ENCODE measurements at regions not wholly inside any gene's neighbourhood (a gene's known extent, or its start where the extent isn't known, plus 50 kb on each side); places are given as distances from the start of the nearest gene placed in this dataset.

DNA sequence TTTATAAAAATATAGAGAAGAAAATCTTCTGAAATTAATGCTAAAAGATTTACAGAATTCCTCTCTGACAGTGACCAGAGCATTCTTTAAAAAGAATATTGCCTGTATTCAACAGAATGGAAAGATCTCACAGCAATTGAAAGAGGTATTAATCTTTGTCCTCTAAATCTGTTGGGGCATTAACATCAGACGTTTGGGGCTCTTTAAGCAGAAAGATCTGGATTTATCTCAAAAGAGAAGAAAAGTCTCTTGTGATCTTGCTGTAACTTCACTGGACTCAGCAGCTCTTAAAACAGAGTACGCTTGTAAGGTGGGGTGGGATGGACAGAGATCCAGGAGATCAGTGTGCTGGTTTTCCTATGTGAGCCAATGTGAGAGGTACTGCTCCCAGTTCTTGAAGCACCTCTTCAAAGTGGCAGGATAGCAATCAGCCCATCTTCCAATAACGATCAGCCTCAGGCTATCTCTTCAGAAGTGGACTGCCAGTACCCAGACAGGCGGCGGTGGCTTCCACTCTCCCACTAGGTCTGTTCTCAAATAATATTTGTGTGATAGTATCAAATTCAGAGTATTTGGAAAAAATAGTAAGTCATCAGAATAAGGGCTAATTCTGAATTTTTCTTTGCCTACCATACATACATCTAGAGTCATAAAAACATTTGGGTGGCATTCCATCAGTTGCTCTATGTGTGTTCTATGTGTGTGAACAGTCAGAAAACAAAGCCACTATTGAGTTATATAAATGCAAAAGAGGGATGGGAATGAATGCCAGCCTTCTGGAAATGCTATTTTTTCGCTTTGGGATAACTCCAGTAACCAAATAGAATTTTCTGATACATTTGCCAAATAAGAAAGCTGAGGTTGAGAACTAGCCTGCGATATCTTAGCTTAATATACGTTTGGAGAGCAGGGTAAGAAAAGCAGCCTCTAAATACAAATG lies 237.4 kb upstream of the RGS6 start:
- DNase-seq: no peak

DNA sequence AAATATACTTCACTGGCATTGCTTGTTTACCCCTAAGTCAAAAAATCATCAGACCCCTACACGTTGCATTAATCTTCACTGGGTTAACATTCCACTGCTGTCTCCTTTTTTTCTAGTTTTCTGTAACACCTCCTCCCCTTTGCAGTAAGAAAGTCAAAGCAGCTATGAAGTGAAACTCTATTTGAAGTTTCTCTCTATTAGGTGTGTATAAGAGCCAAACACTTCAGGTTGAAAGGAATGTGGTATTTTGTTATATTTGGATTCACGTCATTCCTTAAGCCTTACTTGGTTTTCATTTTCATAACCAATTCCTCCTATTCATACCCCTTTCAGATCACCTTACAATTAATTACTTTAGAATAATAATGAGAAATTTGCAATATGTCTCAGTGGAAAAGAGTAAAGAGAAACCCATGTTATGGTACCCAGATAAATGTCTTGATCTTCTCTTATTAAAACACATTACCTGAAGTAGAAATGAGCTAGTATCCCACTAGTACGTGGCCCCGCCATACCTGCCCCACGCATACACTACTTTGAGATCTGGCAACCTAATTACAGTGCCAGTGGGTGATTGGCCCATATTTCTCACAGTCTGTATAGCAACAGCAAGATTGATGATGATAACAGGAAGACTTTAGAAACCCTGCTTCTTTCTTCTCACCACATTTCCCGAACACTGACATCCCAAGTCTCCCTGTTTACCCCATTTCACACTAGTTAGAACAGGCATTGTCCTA lies 236.4 kb upstream of the RGS6 start:
- no peak for DNase-seq

DNA sequence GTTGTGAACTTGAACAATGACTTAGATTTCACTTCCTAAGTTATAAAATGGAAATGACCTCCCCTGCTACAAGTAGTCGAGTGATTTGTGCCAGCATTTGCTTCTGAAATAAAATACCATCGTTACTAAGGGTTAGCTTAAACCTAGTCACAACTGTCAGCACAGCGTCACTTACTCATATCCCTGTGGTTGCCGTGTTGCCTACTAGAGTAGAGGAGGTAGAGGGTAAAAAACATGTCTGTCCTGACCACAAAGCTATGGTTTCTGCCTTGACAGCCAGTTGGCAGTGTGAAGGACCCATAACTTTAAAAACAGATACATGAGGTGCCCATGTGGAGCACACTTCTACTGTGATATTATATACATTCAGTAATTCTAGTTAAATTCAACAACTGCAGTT lies 234.2 kb upstream of the RGS6 start:
- no peak for DNase-seq

DNA sequence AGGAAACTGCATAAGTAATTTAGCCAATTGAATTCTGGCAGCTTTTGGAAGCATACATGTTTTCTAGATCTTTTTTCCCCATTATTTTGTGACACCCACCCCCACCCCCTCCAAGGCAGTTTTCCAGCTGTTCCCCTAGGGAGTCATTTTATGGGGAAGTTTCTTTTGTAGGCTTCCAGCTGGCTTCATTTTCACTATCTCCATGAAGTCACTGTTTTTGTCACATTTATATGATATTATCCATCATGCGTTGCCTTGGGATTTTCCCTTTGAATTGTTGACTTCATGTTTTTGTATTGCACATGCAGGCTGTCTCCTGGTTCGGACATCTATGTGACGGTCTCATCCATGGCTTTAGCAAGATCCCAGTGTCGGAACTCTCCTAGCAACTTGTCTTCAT lies 233.6 kb upstream of the RGS6 start:
- DNase-seq: no peak

DNA sequence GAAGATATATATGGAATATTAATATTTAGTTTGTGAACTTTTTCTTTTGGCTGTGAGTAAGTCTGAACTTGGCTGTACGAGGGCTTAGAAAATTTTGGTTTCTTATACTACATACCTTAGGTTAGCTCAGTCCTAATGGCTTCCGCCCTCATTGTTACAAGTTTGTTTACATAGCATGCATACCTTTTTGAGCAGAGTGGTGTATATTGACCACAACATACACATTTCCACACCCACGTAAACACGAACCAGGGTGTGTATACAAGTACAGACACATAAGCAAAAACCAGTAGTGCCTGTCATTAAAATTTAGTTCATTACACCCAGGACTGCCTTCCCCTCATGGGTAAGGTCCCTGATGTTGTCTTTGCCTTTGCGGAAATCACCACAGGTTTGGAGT lies 230.2 kb upstream of the RGS6 start:
- DNase-seq: no peak

DNA sequence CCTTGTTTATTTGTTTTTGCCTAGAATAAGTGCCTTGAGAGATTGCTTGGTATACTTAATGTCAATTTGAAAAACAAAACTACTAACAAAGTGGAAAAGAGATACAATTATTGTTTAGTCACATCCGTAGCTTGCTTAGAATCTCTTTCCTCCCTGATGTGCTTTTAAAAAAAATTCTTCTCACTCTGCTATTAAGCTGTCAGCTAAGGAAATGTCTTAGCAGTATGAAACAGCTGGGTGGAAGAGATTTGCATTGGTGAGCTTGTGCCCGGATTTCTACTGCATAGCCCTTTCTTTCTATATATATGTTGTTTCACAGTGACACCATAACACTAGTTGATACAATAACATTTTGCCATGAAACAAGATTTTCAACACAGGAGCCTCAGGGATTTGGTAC lies 229.4 kb upstream of the RGS6 start:
- DNase-seq: no peak

DNA sequence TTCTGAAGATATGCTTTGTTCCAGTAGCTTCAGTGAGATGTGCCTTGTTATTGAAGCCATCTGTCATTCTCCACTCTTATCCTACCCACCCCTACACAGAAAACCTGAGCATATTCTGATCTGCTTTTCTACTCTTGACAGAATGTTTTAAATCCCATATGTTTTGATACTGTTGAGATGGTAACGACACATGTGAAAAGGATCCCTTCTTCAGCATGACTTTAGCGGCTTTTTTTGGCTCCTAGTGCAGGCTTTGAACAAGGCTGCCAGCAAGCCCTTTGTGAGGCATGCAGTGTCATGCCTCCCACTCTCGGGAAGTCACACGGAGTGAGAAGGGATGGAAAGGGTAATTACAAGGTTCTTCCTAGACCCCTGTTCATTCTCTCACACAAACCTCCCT lies 228.8 kb upstream of the RGS6 start:
- no peak for DNase-seq

DNA sequence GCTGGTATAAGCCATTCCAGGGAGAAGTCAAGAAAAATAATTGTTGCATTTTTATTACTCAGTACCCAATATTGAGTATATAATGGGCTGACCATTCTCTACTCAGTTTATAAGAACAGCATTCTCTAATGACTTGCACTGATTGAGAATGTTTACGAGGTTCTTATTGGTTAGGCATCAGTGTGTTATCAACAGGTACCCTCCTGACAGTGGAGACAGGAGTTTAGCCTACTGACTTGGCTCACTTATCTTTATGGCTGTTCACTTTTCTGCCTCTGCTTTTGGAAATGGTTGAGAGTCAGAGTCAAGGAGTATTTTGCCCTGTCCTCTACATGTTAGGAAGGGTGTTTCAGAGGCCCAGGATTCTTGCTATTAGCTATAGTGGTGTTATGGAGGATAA lies 228.0 kb upstream of the RGS6 start:
- DNase-seq: no peak

DNA sequence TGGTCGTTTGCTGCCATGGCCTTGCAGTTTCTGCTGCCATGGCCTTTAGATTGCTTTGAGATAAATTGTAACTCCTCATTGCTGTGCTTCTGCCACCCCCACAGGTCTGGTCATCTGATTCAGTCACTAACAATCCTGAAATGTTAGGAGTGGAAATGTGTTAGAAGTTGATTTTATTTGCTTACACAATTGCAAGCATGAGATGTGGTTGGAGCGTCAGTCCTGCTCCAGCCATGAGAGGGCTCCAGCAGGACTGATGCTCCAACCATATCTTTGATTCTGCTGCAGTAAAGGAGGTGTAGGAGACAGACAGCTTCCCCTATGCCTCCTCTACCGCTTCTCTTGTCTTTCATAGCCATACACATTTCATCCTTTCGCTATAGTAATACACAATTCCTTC lies 226.8 kb upstream of the RGS6 start:
- DNase-seq: no peak

DNA sequence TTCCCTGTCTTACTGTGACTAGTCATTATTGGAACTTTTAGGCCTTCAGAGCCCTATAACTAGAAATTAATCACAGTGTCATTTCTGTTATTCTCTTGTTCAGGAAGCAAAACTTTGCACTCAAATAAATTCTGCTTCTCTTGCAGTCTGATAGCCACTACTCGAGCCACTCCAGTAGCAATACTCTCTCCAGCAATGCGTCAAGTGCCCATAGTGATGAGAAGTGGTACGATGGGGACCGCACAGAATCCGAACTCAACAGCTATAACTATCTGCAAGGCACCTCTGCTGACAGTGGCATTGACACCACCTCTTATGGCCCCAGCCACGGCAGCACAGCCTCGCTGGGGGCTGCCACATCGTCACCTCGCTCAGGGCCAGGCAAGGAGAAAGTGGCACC lies 223.2 kb upstream of the RGS6 start:
- no peak for DNase-seq

DNA sequence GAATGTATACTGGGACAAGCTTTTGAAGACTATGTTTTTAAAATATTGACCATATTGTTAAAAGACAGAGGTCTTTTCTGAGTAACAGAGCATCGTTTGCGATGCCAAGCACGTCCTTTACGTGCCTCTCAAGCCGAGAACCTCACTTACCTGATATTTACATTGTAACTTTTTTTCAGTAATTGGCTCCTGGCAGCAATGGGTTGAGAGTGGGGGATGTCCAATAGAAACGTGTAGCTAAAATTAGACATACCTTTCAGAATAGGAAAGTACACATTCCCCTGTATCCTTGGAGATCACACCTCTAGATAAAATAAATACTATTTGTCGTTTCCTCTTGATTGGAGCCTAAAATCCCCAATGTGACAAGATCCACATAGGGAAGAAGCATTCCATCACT lies 222.2 kb upstream of the RGS6 start:
- no peak for DNase-seq

DNA sequence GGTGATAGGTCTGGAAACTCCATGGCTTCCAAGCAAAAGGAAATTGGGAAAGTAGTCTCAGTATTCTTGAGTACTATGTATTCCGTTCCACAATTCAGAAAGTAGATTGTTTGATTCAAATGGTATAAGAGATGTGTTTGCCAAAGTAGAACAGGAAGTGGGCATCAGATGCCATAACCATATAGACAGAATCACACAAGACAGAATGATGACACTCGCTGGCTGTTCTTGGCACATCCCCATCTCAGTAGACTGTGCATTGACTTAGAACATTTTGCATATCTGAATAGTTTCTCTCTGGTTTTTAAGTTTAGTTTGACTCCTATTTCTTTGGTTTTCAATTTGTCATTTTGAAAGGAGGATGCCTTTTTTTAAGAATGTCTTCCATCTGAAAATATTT lies 221.1 kb upstream of the RGS6 start:
- no peak for DNase-seq

DNA sequence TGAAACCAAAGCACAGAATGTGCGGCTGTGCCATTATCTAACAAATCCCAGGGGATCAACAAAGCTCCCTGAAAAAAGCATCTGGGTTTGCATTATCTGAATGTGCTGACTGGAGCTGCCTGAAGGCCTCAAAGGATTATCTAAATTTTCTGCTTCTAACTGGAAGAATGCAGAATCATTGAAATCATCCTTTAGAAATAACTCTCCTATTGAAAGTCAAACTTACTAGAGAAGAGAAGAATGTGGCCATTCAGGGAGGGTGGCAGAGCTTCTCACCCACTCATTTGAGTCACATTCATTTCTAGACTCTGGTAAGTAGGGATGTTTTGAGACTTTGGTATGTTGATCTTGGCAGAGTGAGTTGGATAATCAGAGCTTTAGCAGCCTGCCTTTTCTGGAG lies 220.6 kb upstream of the RGS6 start:
- no peak for DNase-seq

DNA sequence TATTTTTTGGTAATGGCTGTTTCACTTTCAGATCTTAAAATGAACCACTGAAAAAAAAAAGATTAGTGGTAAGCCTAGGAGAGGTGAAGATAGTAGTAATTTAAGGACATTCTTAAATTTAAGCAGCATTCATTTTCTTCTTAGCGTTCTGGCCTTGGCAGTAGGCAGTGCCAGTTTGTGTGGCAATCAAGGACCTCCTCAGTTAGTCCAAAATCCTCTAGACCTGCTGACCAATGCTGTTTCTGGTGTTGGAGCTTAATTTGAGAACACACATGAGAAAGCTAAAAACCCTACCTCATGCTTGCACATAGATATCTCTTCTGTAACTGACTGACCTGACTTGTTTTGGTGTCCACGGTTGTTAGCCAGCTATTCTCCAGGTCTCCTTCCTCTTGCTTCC lies 219.8 kb upstream of the RGS6 start:
- no peak for DNase-seq

DNA sequence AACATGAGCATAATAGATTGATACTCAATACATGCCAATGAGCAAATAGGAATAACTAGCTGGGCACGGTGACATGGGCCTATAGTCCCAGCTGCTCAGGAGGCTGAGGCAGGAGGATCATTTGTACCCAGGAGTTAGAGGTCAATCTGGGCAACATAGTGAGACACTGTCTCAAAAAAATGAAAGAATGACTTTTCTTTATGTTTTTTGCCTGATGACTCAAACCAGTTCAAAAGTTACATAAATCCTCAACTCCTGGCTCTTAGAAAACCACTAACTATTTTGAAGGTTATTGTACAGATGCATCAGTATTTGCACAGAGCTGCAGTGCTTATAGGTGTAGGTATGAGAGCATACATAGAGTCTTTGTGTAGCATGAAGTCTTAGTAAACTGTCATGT lies 219.2 kb upstream of the RGS6 start:
- no peak for DNase-seq

DNA sequence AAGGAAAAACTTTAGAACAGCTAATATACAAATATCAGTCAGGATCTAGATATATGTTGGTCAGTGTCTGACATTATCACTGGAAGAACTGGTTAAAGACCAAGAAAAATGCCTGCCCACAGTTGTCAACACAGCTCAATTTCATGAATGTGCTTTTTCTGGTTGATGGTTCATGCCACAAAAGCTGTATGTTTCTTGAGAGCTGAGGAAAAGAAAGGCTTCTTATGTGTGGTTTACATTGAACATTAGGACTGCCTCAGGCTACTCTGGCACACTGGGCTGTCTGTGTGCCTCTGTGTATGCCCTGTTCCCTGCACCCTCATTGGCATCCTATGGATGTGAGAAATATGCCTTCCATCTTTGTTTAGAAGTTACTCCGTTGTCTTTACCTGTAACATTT lies 218.8 kb upstream of the RGS6 start:
- no peak for DNase-seq

DNA sequence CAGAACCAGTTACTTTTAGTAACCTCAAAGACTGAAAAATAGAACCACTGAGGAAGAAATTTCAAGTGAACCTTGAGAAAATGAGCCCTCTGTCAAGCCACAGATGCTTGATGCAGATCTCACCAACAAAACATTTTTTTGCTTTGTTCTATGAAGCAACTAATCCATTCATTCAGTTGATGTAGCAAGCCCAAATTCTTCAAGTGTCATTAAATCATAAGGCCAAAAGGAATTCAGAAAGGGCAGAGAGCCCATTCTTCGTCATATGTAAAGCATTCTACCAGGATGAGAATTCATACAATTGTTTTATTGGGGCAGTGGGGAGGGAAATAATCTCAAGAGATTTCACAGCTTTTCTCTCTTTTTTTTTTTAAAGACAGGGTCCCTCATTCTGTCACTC lies 218.0 kb upstream of the RGS6 start:
- no peak for DNase-seq

DNA sequence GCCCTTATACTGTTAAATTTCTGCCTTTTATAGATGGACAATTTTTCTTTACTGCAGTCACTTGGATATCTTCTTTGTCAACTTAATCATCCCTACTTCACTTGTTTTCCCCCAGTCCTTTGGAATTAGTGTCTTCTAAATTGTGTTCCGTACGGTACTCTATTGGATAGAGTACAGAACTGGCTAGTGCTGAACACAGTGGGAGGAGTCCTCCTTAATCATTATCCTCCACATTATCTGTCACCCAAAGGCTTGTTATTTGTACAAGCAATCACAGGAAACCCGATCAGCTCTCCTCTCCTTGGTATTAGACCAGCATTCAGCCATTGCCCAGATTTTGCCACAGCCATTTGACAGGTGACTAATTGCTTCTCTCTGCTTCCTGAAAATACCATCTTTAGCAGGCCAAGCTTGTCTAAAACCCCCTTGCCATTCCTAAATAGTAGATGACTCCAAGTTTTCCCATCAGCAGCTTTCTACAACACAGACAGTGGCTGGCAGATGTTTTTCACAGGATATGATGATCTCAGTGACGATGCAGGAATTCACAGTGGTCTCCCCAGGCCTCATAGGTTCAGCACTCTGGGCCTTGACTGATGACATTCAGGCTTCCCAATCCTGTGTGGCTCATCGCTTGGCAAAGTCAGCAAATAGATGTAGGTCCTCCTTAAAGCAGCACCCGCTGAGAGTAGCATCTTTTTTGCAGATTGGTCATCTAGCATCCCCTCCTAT lies 216.0 kb upstream of the RGS6 start:
- no peak for DNase-seq

DNA sequence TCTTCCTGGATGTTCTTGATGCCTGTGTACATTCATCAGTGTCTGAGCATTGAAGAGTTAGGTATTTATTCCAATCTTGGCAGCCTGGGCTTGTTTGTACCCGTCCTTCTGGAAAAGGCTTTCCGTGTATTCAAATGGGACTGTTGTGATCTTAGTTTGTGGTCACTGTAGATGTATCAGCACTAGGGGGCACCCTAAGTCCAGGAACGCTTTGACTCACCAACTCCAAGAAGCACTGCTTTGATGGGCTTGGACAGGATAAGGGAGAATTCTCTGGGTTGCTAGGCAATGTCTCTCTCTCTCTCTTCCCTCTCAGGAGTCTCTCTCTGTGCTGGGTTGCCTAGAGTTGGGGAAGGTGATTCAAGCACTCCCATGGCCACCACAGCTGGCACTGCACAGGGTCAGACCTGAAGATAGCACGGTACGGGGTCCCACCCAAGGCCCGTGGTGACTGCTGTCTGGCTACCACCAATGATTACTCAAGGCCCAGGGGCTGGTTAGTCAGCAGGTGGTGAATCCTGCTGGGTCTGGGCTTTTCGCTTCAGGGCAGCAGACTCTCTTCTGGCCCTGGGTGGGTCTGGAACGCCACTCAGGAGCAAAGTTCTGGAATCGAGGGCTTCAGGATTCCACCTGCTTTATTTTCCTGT lies 211.1 kb upstream of the RGS6 start:
- peak; percentile 25 to 70 for DNase-seq

DNA sequence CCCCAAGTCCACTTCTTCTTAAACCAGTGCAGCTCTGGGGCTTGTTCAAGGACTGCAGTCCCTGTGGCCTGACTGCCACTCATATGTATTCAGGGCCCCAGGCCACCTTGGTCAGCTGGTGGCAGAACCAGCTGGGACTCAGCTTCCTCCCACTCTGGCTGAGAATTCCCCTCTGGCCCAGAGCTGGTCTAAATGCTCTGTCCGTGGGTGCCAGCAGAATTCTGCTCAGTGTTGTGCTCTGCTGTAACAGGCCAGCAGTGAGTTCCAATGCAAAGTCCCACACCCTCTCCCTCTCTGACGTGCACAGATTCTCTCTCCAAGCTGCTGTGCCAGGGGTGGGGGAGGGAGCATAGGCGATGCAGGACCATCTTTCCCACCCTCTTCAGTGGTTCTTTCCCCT lies 210.4 kb upstream of the RGS6 start:
- peak in 1 of 2 donors; percentile 49 for DNase-seq

DNA sequence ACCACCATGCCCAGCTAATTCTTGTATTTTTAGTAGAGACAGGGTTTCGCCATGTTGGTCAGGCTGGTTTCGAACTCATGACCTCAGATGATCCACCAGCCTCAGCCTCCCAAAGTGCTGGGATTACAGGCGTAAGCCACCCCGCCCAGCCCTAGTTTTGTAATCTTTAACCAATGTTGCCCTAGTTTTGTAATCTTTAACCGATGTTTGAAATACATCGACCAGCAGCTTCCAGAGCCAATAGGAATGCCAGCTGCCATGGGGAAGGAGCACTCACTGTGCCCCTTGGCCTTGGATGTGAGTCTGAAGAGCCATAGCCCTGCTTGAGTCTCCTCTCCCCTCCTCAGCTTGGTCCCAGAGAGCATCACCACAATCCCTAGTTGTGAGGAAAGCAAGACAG lies 209.3 kb upstream of the RGS6 start:
- no peak for DNase-seq

DNA sequence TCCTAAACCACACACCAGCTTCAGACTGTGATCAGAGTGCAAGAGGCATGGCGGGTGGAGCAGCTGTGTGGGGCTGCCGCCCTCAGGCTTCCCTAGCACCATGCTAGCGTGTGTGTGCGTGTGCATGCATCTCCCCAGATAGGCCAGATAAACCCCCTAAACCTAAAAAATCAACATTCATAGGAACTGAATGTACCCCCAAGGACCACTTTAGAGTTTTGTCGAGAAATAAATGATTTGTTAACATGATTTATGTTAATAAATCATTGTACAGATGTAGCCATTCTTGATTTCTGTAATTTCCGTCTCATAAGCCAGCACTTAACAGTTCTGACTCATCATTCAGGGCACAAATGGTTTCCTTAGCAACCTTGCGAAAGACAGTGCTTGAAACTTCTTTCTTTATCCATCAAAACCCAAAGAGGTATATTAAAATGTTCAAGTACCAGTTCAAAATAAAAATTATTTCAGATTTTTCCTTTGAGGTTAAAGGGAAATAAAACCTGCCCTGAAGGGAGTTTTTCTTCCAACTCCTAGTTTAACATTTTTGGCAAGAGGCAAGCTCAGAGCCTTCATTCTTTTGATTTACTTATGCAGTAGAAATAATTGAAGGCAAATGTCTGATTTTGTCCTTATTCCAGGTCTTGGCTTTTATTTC lies 206.2 kb upstream of the RGS6 start:
- DNase-seq: peak; percentile 40 to 71

DNA sequence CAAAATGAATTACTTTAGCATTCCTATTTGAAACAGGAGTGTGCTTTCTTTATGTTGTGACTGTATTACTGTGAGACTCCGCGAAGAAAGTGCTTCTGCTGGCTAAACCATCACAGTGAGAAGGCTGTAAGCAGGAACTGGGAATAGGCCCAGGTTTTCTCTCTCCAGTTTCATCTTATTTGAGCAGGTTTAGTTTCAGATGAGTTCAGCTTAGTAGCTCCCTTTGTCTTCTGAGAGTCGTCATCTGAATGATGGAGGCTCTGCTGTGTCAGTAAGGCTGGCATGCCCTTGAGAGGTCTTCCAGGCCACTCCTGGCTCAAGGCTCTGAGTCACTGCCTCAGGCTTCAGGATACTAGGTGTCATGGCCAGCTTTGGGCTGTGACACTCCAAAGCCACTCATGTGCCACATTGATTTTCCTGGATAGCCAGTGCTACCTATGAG lies 205.6 kb upstream of the RGS6 start:
- no peak for DNase-seq

All from inflammatory macrophage treated with lipopolysaccharide for 1 hour (primary cell).